GM12875 (cell line): ENCODE measurements at regions not wholly inside any gene's neighbourhood (a gene's known extent, or its start where the extent isn't known, plus 50 kb on each side); places are given as distances from the start of the nearest gene placed in this dataset.
A peak's percentile ranks its signal among the peaks of the same experiment; 100 is the strongest.
"Not testable (repeated sequence)": the region's sequence is repeated elsewhere in the genome, so short reads cannot be mapped to it uniquely, and the experiment has no call there.

Experiments used
- H3K4me3 ChIP-seq: one replicate; pipeline ENCODE4 v1.5.1; 2011; ENCODE audit warnings: low read depth, low read length, control low read depth
- TF ChIP-seq, protein P1 (sequence below): IDR thresholded peaks from 2 replicates; pipeline ENCODE4 v1.5.1; 2011; ENCODE audit warnings: low read depth, mild to moderate bottlenecking, control low read depth, inconsistent platforms, low read length, moderate library complexity, borderline replicate concordance; ENCODE audit not compliant: insufficient read depth

DNA sequence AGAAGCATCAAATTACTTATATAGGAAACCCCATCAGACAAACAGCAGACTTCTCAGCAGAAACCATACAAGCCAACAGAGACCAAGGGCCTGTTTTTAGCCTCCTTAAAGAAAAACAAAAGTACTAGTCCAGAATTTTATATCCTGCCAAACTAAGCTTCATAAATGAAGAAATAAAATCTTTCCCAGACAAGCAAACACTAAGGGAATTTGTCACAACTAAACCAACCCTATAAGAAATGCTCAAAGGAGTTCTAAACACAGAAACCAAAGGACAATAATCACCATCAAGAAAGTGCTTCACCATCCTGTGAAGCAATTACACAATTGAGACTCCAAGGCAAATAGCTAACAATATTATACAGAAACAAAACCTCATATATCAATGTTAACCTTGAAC, 238.6 kb downstream of the NKX6-1 start:
- TF ChIP-seq, protein P1, sequence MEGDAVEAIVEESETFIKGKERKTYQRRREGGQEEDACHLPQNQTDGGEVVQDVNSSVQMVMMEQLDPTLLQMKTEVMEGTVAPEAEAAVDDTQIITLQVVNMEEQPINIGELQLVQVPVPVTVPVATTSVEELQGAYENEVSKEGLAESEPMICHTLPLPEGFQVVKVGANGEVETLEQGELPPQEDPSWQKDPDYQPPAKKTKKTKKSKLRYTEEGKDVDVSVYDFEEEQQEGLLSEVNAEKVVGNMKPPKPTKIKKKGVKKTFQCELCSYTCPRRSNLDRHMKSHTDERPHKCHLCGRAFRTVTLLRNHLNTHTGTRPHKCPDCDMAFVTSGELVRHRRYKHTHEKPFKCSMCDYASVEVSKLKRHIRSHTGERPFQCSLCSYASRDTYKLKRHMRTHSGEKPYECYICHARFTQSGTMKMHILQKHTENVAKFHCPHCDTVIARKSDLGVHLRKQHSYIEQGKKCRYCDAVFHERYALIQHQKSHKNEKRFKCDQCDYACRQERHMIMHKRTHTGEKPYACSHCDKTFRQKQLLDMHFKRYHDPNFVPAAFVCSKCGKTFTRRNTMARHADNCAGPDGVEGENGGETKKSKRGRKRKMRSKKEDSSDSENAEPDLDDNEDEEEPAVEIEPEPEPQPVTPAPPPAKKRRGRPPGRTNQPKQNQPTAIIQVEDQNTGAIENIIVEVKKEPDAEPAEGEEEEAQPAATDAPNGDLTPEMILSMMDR, result no peak
- H3K4me3 ChIP-seq, result no peak overlapping the region

GRCh38 chr4:84258905-84259830, 239.9 kb downstream of the NKX6-1 start:
- no peak overlapping the region for H3K4me3 ChIP-seq
- TF ChIP-seq, protein P1, result peak; percentile 69; the same call in 1 of the 2 replicates

- H3K4me3 ChIP-seq, result no peak overlapping the region
- TF ChIP-seq, protein P1, result no peak
Observed at GRCh38 chr4:84254537-84254936, 244.6 kb downstream of the NKX6-1 start.

GRCh38 chr4:84249521-84249920, 249.6 kb downstream of the NKX6-1 start:
- TF ChIP-seq, protein P1, result no peak
- no peak overlapping the region for H3K4me3 ChIP-seq

GRCh38 chr4:84245042-84245441, 254.1 kb downstream of the NKX6-1 start:
- not testable (repeated sequence) for H3K4me3 ChIP-seq

GRCh38 chr4:84244346-84244801, 254.7 kb downstream of the NKX6-1 start:
- H3K4me3 ChIP-seq, result not testable (repeated sequence)

- no peak overlapping the region for H3K4me3 ChIP-seq
Observed at GRCh38 chr4:84243685-84244084, 255.4 kb downstream of the NKX6-1 start.

More at GRCh38 chr4:84243685-84244084, 255.4 kb downstream of the NKX6-1 start:
- TF ChIP-seq, protein P1, result no peak
